ENCODE measurements at regions not wholly inside any gene's neighbourhood (a gene's known extent, or its start where the extent isn't known, plus 50 kb on each side); places are given as distances from the start of the nearest gene placed in this dataset.
"Not testable (repeated sequence)": the region's sequence is repeated elsewhere in the genome, so short reads cannot be mapped to it uniquely, and the experiment has no call there.

DNA sequence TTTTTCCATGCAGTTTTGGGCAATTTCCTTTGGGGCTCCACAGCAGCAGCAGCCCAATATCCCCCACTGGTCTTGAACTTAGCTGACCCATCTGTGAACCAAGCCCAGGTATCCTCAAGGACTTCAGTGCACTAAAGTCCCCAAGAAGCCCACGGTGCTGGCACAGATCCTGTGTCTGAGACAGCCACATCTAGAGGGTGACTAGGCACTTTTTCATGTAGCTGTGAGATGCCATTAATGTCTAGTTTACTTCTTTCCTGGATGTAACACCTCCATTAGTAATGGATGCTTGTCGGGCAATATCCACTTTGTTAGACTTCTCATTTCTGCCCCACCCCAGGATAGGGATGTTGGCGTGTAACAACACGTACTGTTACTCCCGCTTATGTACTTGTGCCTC lies 117.9 kb downstream of the GPCPD1 start:
- no peak for DNase-seq (ENCODE audit: low read depth in 1 of 2, low spot score in 1 of 2)

DNA sequence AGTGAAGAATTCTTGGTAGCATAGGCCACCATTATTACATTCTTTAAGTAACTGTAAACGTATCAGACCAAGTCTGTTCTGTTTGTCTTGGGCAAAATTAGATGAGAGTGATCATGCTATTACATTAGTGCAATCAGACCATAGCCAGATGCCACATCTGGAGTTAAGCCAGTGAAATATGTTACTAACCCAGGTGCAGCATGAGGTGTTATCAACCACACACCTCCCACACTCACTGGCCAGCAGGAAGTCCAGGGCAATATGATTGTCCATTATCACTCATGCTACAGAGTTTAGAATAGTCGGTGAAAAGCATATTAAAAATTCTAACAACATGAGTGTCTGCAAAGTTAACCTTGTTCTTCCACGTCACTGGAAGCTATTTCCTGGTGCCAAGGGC lies 119.4 kb downstream of the GPCPD1 start:
- no peak for DNase-seq (ENCODE audit: low read depth in 1 of 2, low spot score in 1 of 2)

DNA sequence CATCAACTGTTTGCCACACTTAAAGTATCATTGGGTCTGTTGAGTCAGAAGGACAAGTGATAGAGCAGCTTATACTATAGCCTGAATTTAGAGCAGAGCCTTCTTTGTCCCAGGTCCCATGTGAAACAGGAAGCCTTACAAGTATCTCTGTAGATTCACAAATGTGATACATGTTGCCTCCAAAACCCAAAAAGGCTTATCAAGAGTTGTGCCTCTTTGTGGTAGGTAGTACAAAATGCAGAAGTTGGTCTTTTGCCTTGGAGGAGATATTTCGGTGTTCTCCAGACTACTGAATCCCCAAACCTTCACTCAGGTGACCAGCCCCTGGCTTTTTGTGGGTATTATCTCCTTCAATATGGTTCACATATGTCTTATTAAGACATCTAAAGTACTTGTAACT lies 121.2 kb downstream of the GPCPD1 start:
- no peak for DNase-seq (ENCODE audit: low read depth in 1 of 2, low spot score in 1 of 2)

DNA sequence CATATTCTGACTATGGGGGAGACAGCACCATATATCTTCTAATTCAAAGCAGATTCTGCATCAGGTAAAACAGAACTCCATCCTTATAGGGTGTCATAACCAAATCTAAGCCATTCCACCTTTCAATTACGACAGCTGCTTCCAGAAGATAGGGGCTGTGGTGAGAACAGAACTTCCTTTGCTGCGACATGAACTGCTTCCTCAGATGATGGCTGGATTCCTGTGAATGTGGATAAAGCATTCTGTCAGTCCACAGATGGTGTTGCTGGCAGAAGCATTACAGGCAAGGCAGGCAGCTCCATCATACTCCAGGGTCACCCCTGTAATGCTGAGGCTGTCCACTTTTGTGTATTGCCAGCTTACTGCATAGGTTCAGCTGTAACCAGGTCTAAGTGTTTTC lies 122.0 kb downstream of the GPCPD1 start:
- no peak for DNase-seq (ENCODE audit: low read depth in 1 of 2, low spot score in 1 of 2)

DNA sequence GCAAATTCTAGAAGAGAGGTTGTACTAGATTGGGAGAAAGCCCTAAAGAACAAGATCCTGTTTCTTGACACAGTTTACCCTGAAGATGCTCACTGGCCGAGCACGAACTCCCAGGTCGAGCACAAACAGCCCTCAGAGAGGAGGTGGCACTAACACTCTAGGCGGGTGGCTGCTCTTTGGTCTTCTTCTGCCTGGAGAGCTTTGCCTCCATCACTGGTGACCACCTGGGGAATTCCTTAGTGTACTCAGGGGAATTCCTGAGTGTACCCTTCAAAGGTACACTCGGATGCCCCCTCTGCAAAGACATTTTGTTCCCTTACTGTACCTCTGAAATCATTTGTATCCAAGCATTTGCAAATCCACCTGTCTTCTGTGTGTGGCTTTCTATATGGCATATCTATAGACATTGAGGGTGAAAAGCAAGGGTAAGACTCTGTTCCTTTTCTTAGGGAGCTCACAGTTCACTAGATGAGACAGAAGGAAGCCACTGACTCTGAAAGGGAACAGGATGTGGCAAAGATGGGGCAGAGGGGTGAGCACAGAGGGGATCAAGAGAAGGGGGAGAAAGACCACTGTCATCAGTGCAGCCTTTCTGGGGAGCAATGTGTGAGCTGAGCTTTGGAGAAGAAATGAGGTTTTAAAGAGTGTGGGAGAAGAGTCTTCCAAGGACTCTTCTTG lies 124.3 kb downstream of the GPCPD1 start:
- no peak for DNase-seq (ENCODE audit: low read depth in 1 of 2, low spot score in 1 of 2)

DNA sequence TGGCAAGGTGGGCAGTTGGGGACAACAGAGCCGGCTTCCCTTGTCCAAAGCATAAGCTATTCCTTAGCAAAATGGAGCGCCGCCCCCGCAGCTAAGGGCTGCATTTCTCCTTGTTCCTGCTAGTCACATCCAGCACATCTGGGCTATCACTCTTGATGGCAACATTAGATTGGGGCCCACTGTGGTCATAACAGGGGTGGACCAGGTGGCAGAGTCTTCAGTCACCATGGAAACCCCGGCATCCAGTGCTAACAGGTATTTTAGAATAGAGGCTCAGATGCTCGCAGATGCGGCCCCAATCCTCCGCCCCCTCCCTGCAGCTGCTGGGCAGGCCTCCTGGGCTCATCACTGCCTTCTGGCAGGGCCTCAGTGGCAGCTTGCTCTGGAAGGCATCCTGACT lies 125.9 kb downstream of the GPCPD1 start:
- DNase-seq (ENCODE audit: low read depth in 1 of 2, low spot score in 1 of 2) = no peak

DNA sequence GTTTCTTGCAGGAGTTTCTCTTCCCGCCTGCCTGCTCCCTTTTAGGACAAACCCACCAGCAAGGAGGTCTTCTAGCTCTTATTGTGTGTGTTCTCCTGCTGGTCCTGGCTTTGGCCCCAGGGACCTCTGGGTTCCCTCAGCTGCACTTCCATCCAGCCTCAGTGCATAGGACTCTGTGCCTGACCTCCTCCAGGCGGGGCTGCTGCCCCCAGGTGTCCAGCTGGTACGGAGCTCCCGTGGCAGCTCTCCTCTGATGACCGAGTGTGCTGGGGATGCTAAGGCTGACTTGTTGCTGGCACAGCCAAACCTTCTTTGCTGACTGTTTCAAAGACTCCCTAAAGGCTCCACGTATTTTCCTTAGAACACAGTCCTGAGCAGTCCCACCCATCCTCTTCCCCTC lies 126.5 kb downstream of the GPCPD1 start:
- DNase-seq (ENCODE audit: low read depth in 1 of 2, low spot score in 1 of 2) = no peak

DNA sequence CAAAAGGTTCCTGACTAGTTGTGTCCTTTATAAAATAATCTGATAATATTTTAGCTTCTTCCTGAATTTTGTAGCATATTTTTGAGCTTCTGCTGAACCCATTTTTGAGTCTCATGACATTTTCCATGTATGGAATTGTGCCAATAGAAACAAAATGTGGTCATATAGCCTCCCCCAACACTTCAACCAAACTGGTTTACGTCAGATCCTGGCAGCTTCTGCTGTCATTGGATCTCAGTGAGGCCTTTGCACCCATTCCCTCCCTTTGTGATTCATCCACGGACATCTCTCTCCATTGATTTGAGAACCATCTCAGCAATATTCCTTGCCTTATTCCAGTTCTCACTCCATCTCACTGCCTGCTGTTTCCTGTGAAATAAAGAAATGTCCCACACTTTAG lies 128.0 kb downstream of the GPCPD1 start:
- DNase-seq (ENCODE audit: low read depth in 1 of 2, low spot score in 1 of 2) = no peak

DNA sequence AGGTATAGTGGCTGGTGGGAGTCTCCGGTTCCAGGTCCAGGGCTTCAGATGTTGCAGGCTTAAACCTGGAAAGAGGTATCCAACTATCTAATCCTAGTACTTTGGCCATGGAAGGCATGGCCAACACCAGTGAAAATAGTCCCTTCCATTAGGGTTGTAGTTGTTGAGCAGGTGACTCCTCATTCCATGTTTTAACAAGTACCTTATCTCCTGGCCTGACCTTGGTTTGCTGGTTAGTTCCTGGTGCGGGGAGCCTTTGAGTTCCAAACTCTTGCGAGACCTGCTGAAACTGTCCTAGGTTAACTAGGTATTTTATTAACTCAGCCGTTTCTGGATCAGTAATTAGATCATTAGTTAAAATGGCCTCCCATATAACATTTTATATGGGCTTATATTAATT lies 128.9 kb downstream of the GPCPD1 start:
- DNase-seq (ENCODE audit: low read depth in 1 of 2, low spot score in 1 of 2) = no peak

DNA sequence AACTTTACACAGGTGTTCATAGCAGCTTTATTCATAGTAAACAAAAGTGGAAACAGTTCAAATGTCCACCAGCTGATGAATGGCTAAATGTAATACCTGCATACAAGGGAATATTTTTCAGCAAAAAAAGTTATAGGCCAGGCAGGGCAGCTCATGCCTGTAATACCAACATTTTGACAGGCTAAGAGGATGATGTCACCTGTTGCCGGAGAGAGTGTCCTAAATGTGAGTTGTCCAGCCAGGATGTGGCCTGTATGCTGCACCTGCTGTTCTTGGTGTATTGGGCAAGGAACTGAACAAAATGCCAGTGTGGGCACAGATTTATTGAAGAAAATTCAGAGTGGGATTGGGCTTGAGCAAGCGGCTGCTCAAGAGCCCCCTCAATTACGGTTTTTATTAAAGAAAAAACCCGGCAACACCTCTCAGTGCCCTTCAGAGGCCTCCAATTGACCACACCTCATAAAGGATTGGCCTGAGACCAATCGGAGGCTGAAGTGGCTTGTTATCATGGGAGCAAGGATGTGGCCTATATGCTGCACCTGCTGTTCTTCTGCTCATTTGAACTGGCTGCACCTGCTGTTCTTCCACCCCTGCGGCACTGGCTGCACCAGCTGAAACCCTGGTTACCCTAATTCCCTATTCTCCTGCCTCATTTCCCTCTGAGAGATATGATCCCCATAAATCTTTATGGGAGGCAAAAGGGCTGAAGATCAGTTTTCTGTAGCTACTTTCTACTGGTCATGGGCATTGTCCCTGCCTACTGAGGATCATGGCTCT lies 129.8 kb downstream of the GPCPD1 start:
- no peak for DNase-seq (ENCODE audit: low read depth in 1 of 2, low spot score in 1 of 2)

DNA sequence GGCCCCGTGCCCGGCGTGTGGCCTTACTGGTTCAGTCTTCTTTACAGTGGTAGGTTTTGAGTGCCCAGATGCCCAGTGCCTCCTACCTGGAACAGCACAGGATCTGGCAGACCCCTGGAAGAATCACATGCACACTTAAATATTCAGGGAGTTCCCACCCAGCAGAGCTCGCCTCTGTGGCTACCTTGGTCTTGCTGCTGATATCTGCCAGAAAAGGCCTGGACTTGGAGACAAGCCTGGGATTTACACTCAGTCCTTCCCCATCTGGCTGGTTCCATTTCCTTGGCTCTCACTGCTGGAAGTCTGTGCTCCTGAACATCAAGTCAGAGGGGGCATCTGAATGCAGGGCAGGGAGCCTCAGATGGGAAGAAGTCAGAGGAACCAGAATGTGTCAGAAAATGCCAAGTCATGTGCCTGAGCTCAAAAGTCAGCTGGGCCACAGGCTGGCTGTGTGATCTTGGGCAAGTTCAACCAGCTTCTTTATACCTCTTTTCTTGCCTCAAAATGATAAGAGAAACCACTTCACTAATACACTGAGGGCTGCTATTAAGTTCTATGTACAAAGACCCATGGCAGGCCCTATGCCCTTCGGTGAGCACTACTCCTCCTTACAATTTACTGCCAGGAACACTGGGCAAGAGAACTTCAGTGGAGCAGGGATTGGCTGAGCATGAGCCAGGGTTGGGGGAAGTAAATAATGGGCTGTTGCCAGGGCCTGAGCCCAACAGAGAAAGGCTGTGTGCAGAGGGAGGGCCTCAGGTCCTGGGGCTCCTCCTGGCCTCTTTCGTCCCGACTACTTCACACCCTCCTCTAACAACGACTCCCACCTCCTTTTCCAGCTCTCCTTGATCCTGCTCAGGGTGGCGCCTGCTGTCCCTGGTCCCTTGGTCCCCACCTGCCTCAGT lies 135.9 kb downstream of the GPCPD1 start:
- DNase-seq (ENCODE audit: low read depth in 1 of 2, low spot score in 1 of 2) = no peak

DNA sequence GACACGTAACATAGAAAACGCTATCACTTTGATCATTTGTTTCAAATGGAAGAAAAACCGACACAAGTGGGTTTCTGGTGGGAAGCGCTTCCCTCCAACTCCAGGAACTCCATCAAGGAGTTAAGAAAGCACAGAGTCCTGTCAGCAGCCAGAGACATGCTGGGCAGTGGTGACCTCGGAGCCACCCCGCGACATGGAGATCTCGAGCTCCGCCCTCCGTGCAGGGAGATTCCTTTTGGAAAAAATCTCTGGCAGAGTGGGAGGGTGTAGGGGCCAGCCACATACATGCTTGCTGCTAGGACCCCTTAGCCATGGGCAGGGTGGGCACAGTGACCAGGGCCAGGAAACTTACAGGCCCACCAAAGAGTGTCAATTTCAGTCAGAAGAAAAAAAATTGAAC lies 138.9 kb downstream of the GPCPD1 start:
- DNase-seq (ENCODE audit: low read depth in 1 of 2, low spot score in 1 of 2) = not testable (repeated sequence)

DNA sequence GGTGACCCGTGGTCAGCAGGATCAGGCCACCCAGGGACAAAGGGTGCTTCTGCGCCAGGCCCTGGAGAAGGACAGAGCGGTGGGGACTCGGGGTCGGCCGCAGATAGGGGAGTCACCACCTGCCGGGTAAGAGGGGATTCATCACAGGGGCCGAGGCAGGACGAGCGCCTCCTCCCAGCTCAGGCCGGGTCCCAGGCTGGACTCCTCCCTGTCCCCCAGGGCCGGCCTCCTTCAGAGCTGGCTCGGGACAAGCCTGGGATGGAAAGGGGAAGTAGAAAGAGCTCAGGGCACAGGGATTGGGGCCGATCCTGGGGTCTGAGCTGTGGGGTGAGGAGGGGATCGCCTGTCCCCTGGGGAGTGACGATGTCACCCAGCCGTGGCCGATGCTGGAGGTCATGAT lies 139.4 kb downstream of the GPCPD1 start:
- DNase-seq (ENCODE audit: low read depth in 1 of 2, low spot score in 1 of 2) = no peak

DNA sequence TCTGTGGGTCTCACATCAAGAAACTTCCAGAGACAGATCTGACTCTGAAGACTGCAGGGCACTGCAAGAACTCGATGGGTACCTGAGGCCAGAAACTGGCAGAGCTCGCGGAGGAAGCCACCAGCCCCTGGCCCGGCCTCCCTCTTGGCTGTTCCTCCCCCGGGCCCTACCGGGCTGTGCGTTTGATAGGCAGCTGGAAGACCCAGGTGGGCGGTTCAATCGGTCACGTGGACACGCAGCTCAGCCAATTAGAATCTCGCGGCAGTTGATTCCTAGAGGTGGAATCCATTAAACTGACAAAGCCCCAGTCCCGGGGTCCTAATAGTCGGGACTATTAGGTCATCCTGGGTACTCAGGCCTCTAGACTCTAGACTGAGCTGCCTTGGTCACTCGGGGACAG lies 139.9 kb downstream of the GPCPD1 start:
- DNase-seq (ENCODE audit: low read depth in 1 of 2, low spot score in 1 of 2) = no peak

DNA sequence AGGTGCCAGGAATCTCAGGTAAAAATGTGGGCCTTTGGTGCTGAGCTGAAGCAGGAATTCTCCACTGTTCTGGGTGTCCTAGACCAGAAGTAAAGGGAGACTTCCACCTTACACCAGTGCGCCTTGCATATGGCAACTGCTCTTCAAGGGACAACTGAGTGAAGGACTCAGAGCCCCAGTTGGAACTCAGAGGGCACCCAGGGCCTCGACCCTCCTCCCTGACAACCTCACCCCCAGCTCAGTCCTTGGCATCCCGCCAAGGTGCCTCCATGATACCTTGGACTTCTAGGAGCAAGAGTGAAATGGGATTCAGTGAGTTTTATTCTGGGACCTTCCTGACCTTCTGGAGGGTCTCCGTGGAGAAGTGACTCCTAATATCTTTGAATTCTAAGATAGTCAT lies 140.3 kb downstream of the GPCPD1 start:
- no peak for DNase-seq (ENCODE audit: low read depth in 1 of 2, low spot score in 1 of 2)

DNA sequence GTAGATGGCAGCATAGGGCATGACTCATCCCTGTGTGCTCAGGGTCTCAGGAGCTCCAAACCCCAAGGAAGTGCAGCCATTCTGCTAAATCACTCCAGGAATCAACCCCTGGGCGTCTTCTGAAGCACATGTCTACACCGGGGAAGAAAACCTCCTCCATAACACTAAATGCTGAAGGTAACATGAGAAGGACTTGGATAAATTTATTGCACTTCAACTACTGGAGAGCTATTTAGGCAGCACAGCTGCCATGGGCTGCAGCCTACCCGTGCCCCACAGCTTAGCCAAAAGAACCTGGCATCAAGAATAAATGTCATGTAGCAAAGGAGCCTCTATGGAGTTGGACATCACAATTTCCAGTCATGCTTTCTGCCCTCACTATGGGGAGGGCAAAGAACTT lies 141.7 kb downstream of the GPCPD1 start:
- no peak for DNase-seq (ENCODE audit: low read depth in 1 of 2, low spot score in 1 of 2)

DNA sequence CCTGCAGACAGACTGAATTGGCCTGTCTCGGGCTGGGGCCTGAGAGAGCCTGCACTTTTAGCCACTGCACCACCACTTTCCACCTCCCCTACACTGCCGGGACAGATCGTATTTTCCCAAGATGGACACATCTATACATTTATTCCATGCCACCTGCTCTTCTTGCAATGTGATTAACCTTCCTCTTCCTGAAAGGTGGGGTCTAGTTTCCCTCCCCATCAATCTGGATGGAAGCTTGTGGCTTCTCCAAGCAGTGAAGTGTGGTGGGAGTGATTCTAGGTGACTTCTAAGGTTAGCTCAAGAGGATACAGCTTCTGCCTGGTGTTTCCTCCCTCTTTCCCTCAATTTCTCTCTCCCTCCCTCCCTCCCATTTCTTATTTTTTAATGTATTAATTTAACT lies 143.7 kb downstream of the GPCPD1 start:
- DNase-seq (ENCODE audit: low read depth in 1 of 2, low spot score in 1 of 2) = no peak

DNA sequence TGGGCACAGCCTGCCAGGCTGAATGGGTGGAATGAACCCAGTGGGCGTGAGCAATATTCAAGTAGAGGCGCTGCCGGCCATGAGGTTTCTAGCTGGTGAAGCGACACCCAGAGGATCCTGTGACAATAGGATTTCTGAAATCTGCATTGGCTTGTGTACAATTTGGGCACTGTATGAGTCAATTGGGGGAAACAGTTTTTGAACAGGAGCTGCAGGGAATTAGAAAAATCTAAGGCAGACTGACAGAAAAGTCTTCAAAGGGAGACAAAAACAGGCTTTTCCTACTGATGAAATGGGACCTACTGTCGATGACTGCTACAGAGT lies 145.2 kb downstream of the GPCPD1 start:
- DNase-seq (ENCODE audit: low read depth in 1 of 2, low spot score in 1 of 2) = no peak

DNA sequence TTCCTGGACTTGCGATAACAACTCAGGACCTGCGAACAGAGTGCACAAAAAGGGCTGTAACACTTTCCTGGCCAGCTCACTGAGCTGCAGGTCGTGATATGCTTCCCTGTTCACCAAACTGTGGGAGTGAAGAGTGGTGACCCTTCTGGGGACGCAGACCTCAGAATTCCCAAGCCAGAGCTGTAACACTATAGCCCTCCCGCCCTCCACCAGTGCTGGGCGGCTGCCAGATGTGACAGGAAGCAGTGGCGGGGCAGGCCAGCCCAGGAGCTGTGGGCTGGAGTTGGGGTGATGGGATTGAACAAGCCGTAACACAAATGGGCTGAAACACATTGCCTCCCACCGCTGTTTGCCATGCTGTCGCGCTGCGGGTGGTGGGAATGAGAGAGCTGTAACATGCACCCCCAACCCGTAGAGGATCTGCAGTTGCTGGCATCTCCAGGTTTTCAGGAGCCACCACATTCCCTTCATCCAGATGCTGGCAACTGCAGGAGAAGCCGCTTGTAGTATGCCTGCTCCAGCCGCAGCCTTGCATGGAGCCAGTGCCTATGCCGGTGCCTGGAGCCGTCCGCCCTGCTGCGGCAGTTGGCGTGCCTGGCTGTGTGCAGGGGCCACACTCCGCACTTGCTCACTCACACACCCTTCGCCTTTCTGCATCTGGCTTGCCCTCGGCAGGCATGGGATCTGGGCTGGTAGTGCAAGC lies 145.8 kb downstream of the GPCPD1 start:
- no peak for DNase-seq (ENCODE audit: low read depth in 1 of 2, low spot score in 1 of 2)

DNA sequence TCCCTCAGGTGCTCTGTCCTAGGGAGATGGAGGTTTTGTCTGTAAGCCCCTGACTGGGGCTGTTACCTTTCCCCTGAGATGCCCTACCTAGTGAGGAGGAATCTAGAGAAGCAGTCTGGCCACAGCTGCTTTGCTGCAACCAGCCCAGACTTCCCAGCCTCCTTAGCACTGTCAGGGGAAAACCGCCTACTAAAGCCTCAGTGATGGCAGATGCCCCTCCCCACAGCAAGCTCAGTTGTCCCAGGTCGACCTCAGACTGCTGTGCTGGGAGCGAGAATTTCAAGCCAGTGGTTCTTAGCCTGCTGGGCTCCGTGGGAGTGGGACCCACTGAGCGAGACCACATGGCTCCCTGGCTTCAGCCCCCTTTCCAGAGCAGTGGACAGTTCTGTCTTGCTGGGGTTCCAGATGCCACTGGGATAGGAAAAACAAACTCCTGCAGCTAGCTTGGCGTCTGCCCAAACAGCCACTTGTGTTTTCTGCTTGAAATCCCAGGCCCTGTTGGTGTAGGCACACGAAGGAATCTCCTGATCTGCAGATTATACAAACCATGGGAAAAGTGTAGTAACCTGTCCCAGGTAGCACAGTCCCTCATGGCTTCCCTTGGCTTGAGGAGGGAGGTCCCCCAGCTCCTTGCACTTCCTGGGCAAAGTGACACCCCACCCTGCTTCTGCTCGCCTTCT lies 146.4 kb upstream of the PROKR2 start:
- no peak for DNase-seq (ENCODE audit: low read depth in 1 of 2, low spot score in 1 of 2)

DNA sequence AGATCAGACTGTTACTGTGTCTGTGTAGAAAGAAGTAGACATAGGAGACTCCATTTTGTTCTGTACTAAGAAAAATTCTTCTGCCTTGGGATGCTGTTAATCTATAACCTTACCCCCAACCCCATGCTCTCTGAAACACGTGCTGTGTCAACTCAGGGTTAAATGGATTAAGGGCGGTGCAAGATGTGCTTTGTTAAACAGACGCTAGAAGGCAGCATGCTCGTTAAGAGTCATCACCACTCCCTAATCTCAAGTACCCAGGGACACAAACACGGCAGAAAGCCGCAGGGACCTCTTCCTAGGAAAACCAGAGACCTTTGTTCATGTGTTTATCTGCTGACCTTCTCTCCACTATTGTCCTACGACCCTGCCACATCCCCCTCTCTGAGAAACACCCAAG lies 137.0 kb upstream of the PROKR2 start:
- DNase-seq (ENCODE audit: low read depth in 1 of 2, low spot score in 1 of 2) = not testable (repeated sequence)

All from activated CD4-positive, alpha-beta T cell treated with anti-CD3 and anti-CD28 coated beads, Interleukin-2, amount 50 U/mL, for 24 hours (primary cell).